OCI-LY1 (cell line): ENCODE measurements at regions not wholly inside any gene's neighbourhood (a gene's known extent, or its start where the extent isn't known, plus 50 kb on each side); places are given as distances from the start of the nearest gene placed in this dataset.

Source experiments
- CTCF ChIP-seq: fragments of 200-600 bp; sonication (generic), shearing (Covaris generic); IDR thresholded peaks from 2 replicates; pipeline ENCODE4 v1.5.1; 2017; ENCODE audit warnings: mild to moderate bottlenecking, antibody characterized with exemption, low read length, moderate library complexity, mixed read lengths
- EZH2 ChIP-seq: fragments of 200-600 bp; sonication (generic), shearing (Covaris generic); IDR thresholded peaks from 2 replicates; pipeline ENCODE4 v1.8.0; 2017; ENCODE audit warnings: borderline replicate concordance, mixed run types, mild to moderate bottlenecking, antibody characterized with exemption, low read length, moderate library complexity, mixed read lengths

- TF ChIP-seq EZH2 = no peak
- no peak for TF ChIP-seq CTCF
These were observed 96.9 kb upstream of the FOXQ1 start for GRCh38 chr6:1215023-1215422.
